ENCODE measurements at regions not wholly inside any gene's neighbourhood (a gene's known extent, or its start where the extent isn't known, plus 50 kb on each side); places are given as distances from the start of the nearest gene placed in this dataset.
"Not testable (repeated sequence)": the region's sequence is repeated elsewhere in the genome, so short reads cannot be mapped to it uniquely, and the experiment has no call there.

DNA sequence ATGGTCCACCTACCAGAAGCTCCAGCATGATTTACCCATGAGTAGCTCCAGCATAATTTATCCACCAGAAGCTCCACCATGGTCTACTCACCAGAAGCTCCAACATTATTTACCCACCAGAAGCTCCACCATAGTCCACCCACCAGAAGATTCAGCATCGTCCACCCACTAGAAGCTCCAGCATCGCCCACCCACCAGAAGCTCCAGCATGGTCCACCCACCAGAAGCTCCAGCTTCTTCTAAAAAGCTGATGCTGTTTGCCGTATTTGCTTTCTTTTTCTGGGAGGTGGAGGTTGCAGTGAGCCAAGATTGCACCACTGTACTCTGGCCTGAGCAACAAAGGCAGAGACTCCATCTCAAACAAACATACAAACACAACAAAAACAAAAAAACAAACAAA lies 136.2 kb upstream of the TPTE start:
- not testable (repeated sequence) for TF ChIP-seq CTCF (IDR thresholded peaks at IDR 0.05; ENCODE audit: borderline replicate concordance, extremely low read depth, low read length, poor library complexity, severe bottlenecking); EZH2 (IDR thresholded peaks at IDR 0.05; ENCODE audit: borderline replicate concordance, low read depth, low read length, severe bottlenecking)
